IPS-18a (cell line): ENCODE measurements at regions not wholly inside any gene's neighbourhood (a gene's known extent, or its start where the extent isn't known, plus 50 kb on each side); places are given as distances from the start of the nearest gene placed in this dataset.
"Not testable (repeated sequence)": the region's sequence is repeated elsewhere in the genome, so short reads cannot be mapped to it uniquely, and the experiment has no call there.

ENCODE experiments used
- H3K27ac ChIP-seq: one replicate; pipeline ENCODE4 v1.5.1; 2013; ENCODE audit warnings: low read length
- H3K27me3 ChIP-seq: one replicate; pipeline ENCODE4 v1.6.1; 2013; ENCODE audit warnings: mild to moderate bottlenecking, low read length; ENCODE audit not compliant: control insufficient read depth, insufficient read depth
- H3K36me3 ChIP-seq: one replicate; pipeline ENCODE4 v1.6.1; 2013; ENCODE audit warnings: low read depth, low read length; ENCODE audit not compliant: control insufficient read depth
- H3K4me1 ChIP-seq: one replicate; pipeline ENCODE4 v1.6.1; 2013; ENCODE audit warnings: low read depth, low read length; ENCODE audit not compliant: control insufficient read depth
- H3K4me3 ChIP-seq: one replicate; pipeline ENCODE4 v1.5.1; 2013; ENCODE audit warnings: low read length
- H3K9ac ChIP-seq: one replicate; pipeline ENCODE4 v1.6.1; 2013; ENCODE audit warnings: mild to moderate bottlenecking, low read length, moderate library complexity
- H3K9me3 ChIP-seq: one replicate; pipeline ENCODE4 v1.6.1; 2013; ENCODE audit warnings: low read depth, low read length; ENCODE audit not compliant: control insufficient read depth

GRCh38 chr3:103881809-103882208, 1447.0 kb downstream of the ZPLD1 start:
- not testable (repeated sequence) for H3K36me3 ChIP-seq, H3K27ac ChIP-seq, H3K9me3 ChIP-seq, H3K9ac ChIP-seq, H3K27me3 ChIP-seq, H3K4me3 ChIP-seq, H3K4me1 ChIP-seq

- no peak overlapping the region for H3K9ac ChIP-seq
- H3K27me3 ChIP-seq = no peaks in the 10 kb centered on the region
- H3K27ac ChIP-seq = no peak overlapping the region
- no peaks in the 10 kb centered on the region for H3K9me3 ChIP-seq
- no peak overlapping the region for H3K4me3 ChIP-seq
- no peaks in the 10 kb centered on the region for H3K36me3 ChIP-seq
- H3K4me1 ChIP-seq = no peaks in the 10 kb centered on the region
Observed at GRCh38 chr3:103889675-103890074, 1454.9 kb downstream of the ZPLD1 start.

- no peaks in the 10 kb centered on the region for H3K27me3 ChIP-seq
- H3K36me3 ChIP-seq = no peaks in the 10 kb centered on the region
- H3K9ac ChIP-seq = no peak overlapping the region
- no peaks in the 10 kb centered on the region for H3K4me1 ChIP-seq
- H3K27ac ChIP-seq = no peak overlapping the region
- no peaks in the 10 kb centered on the region for H3K9me3 ChIP-seq
- H3K4me3 ChIP-seq = no peak overlapping the region
Observed at GRCh38 chr3:103894162-103894822, 1459.5 kb downstream of the ZPLD1 start.

GRCh38 chr3:103899328-103899727, 1464.5 kb downstream of the ZPLD1 start:
- Histone ChIP-seq H3K4me3 (no peak overlapping the region), H3K27me3 (no peaks in the 10 kb centered on the region)

GRCh38 chr3:103904991-103905390, 1461.7 kb upstream of the ALCAM start:
- H3K9me3 ChIP-seq = no peaks in the 10 kb centered on the region
- H3K36me3 ChIP-seq = no peaks in the 10 kb centered on the region
- H3K27ac ChIP-seq = no peak overlapping the region
- no peak overlapping the region for H3K4me3 ChIP-seq
- H3K9ac ChIP-seq = no peak overlapping the region
- H3K4me1 ChIP-seq = no peaks in the 10 kb centered on the region
- no peaks in the 10 kb centered on the region for H3K27me3 ChIP-seq

More at GRCh38 chr3:103899328-103899727, 1464.5 kb downstream of the ZPLD1 start:
- Histone ChIP-seq H3K9ac (no peak overlapping the region), H3K27ac (no peak overlapping the region), H3K4me1 (no peaks in the 10 kb centered on the region), H3K36me3 (no peaks in the 10 kb centered on the region), H3K9me3 (no peaks in the 10 kb centered on the region)

GRCh38 chr3:103906304-103906703, 1460.4 kb upstream of the ALCAM start:
- H3K27ac ChIP-seq = no peak overlapping the region
- H3K4me1 ChIP-seq = no peaks in the 10 kb centered on the region
- H3K9me3 ChIP-seq = no peaks in the 10 kb centered on the region
- no peaks in the 10 kb centered on the region for H3K27me3 ChIP-seq
- H3K36me3 ChIP-seq = no peaks in the 10 kb centered on the region
- H3K9ac ChIP-seq = no peak overlapping the region
- no peak overlapping the region for H3K4me3 ChIP-seq

GRCh38 chr3:103906808-103907207, 1459.9 kb upstream of the ALCAM start:
- no peaks in the 10 kb centered on the region for H3K36me3 ChIP-seq
- H3K27ac ChIP-seq = no peak overlapping the region
- no peaks in the 10 kb centered on the region for H3K4me1 ChIP-seq
- H3K9me3 ChIP-seq = no peaks in the 10 kb centered on the region
- H3K27me3 ChIP-seq = no peaks in the 10 kb centered on the region
- no peak overlapping the region for H3K9ac ChIP-seq
- H3K4me3 ChIP-seq = no peak overlapping the region

- Histone ChIP-seq H3K27ac (no peak overlapping the region), H3K27me3 (no peaks in the 10 kb centered on the region), H3K4me1 (no peaks in the 10 kb centered on the region), H3K4me3 (no peak overlapping the region), H3K9ac (no peak overlapping the region), H3K9me3 (no peaks in the 10 kb centered on the region), H3K36me3 (no peaks in the 10 kb centered on the region)
Observed at GRCh38 chr3:103907567-103907966, 1459.1 kb upstream of the ALCAM start.

- Histone ChIP-seq H3K4me3 (no peak overlapping the region), H3K4me1 (no peaks in the 10 kb centered on the region), H3K27me3 (no peaks in the 10 kb centered on the region), H3K9me3 (no peaks in the 10 kb centered on the region), H3K36me3 (no peaks in the 10 kb centered on the region), H3K9ac (no peak overlapping the region), H3K27ac (no peak overlapping the region)
Observed at GRCh38 chr3:103909395-103909794, 1457.3 kb upstream of the ALCAM start.

GRCh38 chr3:103918336-103918735, 1448.4 kb upstream of the ALCAM start:
- Histone ChIP-seq H3K4me3 (no peak overlapping the region), H3K4me1 (no peaks in the 10 kb centered on the region), H3K9me3 (no peaks in the 10 kb centered on the region), H3K36me3 (no peaks in the 10 kb centered on the region), H3K27ac (no peak overlapping the region), H3K9ac (no peak overlapping the region), H3K27me3 (no peaks in the 10 kb centered on the region)

- no peaks in the 10 kb centered on the region for H3K4me1 ChIP-seq
- no peaks in the 10 kb centered on the region for H3K36me3 ChIP-seq
- no peak overlapping the region for H3K9ac ChIP-seq
- no peak overlapping the region for H3K4me3 ChIP-seq
- H3K27ac ChIP-seq = no peak overlapping the region
- no peaks in the 10 kb centered on the region for H3K27me3 ChIP-seq
- H3K9me3 ChIP-seq = no peaks in the 10 kb centered on the region
Observed at GRCh38 chr3:103919327-103919726, 1447.4 kb upstream of the ALCAM start.

GRCh38 chr3:103923907-103924306, 1442.8 kb upstream of the ALCAM start:
- Histone ChIP-seq H3K36me3 (no peaks in the 10 kb centered on the region), H3K27ac (no peak overlapping the region), H3K27me3 (no peaks in the 10 kb centered on the region), H3K4me1 (no peaks in the 10 kb centered on the region), H3K9ac (no peak overlapping the region), H3K4me3 (no peak overlapping the region), H3K9me3 (no peaks in the 10 kb centered on the region)
